GM12892 (cell line): ENCODE measurements at regions not wholly inside any gene's neighbourhood (a gene's known extent, or its start where the extent isn't known, plus 50 kb on each side); places are given as distances from the start of the nearest gene placed in this dataset.

Source experiments
- POLR2A ChIP-seq: IDR thresholded peaks from 2 replicates; pipeline ENCODE4 v1.6.1; 2011; ENCODE audit warnings: low read depth, low read length, control low read depth
- TAF1 ChIP-seq: IDR thresholded peaks from 2 replicates; pipeline ENCODE4 v1.6.1; 2011; ENCODE audit warnings: low read depth, mild to moderate bottlenecking, control low read depth, low read length, borderline replicate concordance

DNA sequence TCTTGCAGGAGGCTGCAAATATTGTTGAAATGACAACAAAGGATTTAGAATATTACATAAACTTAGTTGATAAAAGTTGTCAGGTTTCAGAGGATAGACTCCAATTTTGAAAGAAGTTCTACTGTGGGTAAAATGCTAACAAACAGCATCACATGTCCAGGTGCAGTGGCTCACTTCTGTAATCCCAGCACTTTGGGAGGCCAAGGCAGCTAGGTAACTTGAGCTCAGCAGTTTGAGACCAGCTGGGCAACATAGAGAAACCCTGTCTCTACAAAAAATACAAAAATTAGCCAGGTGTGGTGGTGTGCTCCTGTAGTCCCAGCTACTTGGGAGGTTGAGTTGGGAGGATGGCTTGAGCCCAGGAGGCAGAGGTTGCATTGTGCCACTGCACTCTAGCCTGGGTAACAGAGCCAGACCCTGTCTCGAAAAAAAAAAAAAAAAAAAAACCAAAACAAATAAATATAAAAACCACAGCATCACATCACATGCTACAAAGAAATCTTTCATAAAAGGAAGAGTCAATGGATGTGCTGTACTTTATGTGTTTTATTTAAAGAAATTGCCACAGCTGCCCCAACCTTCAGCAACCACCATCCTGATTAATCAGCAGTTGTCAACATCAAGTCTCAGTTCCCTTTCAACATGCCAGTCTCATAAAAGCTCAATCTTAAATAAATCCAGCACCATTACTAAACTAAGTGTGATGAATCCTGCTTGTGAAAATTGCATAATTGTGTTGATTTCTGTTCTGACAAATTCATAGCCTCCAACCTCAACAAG, 83.2 kb upstream of the MBL2 start:
- TF ChIP-seq POLR2A: no peak
- TF ChIP-seq TAF1: no peak
